GM19452 (cell line): ENCODE measurements at regions not wholly inside any gene's neighbourhood (a gene's known extent, or its start where the extent isn't known, plus 50 kb on each side); places are given as distances from the start of the nearest gene placed in this dataset.

Experiments used
- ATAC-seq: cut with Tn5 transposase; IDR thresholded peaks from one replicate; pipeline ENCODE4 v1.9.1; 2021; ENCODE audit not compliant: unreplicated experiment

DNA sequence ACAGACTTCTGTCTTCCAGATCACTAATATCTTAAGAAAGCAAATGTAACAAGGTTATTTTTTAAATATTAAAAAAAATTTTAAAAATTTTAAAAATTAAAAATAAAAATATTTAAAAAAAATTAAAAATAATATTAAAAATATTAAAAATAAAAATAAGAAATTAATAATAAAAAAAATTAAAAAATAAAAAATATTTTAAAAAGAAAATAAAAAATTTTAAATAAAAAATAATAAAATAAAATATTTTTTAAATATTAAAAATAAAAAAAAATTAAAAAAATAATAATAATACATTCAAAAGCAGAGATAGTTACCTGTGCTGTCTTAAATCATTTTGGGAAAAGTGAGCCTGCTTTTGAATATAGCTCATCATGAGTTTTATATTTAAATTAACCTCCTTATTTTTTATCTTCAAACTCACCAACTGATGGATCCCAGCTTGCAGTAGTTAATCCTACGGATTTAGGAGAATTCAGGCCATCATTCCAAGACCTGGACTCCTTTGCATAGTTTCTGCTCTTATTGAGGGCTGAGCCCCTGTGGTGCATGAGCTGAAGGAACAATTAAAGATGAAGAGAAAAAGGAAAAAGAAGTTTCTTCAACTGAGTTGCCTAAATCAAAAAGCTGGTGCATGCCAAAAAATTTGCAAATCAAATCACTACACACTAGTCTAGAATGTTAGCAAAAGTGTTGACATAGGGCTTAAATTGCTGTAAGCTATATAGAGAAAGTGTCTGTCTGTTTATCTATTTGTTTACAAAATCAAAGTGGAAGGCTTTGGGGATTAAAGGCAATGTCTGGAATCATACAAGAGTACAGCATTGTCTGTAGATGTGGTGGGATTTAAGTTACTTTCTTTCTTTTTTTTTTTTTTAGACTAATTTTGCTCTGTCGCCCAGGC lies 50.5 kb upstream of the ZNF438 start:
- ATAC-seq: no peak

- ATAC-seq: no peak
Measured at GRCh38 chr10:31083765-31084184, 52.1 kb upstream of the ZNF438 start.

- ATAC-seq: no peak
Measured at GRCh38 chr10:31087011-31087410, 55.3 kb upstream of the ZNF438 start.

DNA sequence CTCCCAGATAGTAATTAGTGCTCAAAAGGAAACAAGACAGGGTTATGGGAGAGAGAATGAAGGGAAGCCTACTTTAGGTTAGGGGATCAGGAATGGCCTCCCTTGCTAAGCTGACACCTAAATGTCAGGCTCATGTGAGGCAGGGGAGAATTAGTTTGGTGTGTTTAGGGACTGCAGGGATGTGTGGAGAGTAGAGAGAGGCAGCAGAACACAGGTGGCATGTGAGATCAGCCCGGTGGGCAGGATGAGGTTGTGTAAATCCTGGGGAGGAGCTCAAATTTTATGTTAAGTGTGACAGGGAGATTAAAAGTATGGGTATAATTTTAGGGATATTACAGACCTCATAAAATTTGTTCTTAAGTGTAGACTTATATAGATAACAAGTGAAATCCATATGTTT lies 56.2 kb upstream of the ZNF438 start:
- no peak for ATAC-seq

DNA sequence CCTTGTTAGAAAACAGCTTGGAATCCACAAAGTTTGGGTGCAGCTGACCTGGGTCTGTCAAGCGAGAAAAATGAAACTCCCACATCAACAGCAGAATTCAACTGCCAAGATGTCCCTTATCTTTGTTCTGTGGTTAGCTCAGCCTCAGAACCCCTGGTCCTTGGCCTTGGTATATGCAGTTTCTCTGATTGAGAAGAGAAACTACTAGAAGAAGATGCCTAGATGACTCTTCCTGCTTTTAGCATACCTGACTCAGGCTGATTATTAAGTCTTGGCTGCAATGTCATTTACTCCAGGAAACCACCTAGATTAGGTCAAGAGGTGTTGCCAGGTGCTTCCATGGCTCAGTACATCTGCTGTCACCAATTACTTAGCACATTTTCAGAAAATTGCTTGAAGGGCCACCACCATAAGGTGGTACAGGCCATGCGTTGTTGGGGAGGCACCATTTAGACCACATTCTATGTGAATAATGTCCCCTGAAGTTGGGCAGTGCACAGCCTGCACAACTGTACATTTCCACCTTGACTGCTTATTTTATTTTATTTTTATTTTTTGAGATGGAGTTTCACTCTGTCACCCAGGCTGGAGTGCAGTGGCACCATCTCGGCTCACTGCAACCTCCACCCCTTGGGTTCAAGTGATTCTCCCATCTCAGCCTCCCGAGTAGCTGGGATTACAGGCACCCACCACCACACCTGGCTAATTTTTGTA lies 59.4 kb upstream of the ZNF438 start:
- ATAC-seq: no peak

- no peak for ATAC-seq
Measured at GRCh38 chr10:31095677-31096560, 64.3 kb upstream of the ZNF438 start.

GRCh38 chr10:31098046-31098445 lies 66.4 kb upstream of the ZNF438 start:
- ATAC-seq: no peak

DNA sequence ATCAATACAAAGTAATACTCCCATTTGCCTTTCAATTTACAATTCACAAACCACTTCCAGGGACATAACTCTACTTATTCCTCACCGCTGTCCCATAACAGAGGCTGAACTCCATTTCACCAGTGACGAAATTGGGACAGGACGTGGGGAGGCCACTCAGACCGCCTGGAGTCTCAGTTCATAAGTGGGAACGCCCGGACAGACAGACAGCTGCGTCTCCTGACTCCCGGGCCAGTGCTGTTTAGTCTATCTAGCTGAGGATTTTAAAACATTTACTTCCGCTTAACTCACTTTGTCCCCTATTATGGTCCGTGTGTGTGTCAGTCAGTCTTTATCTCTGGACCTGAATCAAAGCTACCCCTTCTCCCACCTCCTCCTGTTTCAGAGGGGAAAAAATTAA lies 67.4 kb upstream of the ZNF438 start:
- ATAC-seq: no peak

GRCh38 chr10:31099664-31100063 lies 68.0 kb upstream of the ZNF438 start:
- ATAC-seq: no peak

GRCh38 chr10:31100115-31100601 lies 68.5 kb upstream of the ZNF438 start:
- ATAC-seq: no peak

DNA sequence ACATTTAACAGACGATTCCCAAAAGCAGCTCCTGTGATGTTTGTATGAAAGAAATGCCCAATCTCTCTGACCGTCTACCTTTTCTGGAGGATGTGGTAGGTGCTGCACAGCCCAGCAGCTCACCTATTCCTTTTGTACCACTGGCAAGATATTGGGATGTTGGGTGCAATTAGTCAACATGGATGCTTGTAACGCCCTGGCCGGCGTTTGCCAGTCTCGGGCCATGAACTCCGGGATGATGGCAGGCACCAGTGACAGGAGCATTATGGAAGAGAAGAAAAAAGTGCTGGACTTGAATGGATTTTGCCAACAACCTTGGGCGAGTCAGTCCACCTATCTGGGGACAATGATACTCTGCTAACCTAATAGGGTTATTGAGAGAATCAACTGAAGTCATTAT lies 69.0 kb upstream of the ZNF438 start:
- ATAC-seq: no peak

GRCh38 chr10:31101123-31101522 lies 69.5 kb upstream of the ZNF438 start:
- ATAC-seq: peak; percentile 79

DNA sequence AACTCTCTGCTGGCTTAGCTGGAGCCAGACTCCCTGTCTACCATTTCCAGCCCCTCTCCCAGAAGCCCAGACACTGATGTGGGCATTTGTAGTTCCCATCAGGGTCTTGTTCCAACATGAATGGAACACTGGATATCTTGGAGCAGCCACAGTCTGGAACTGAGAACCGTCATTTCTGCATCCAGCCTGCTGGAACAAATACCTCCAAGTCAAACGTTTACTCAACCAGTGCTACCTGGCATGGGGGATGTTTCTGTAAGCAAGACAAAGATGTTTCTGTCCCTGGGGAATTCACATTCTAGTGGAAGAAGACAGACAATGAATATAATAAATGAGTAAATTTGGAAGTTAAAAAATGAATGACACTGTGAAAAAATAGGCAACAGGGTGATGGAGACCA lies 70.8 kb upstream of the ZNF438 start:
- ATAC-seq: no peak

DNA sequence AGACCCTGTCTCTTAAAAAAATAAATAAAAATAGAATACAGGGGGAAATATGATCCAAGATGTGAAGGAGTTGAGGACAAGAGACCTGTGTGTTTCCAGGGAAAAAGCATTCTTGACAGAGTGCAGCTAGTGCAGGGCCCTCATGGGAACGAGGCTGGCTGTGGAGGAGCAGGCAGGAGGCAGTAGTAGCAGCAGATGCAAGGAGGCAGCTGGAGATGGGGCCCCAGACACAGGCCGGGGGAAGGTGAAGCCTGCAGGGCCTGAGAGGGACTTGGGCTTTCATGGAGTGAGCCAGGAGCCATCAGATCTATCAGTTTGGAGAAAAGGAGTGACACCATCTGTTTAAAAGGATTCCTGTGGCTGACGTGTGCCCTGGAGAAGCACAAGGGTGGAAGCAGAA lies 71.4 kb upstream of the ZNF438 start:
- ATAC-seq: no peak

DNA sequence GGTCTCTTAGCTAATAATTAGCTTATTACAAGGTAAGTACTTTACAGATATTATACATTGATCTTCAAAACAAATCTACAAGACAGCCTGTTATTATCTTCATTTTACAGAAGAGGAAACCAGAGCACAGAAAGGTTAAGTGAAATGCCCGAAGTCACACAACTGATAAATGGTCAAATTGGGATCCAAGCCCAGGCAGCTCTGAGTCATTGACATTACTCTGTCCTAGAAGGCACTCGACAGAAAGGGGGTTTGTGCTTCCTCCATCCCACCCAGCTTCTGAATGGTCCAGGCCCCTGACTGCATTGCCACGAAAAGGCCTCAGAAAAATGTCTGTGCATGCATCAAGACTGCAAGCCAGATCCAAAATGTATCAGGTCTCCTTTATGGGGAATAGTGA lies 81.3 kb upstream of the ZNF438 start:
- ATAC-seq: no peak

DNA sequence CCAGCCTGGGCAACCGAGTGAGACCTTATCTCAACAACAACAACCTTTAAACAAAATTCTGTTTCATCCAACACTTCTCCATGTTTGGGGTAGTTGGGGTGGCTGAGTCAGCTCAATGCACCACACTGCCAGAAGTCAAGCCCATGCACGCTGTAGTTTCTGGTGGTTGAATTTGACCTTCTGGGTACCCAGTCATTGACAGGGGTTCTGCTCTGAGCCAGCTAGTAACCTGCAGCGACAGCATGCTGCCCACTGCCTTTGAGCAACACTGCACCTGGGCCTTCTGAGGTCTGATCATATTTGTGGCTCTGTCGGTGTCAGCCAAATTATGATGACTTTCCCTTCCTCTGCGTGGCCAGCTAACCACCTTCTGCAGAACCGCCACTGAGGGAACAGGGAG lies 84.6 kb upstream of the ZNF438 start:
- ATAC-seq: no peak

- no peak for ATAC-seq
Measured at GRCh38 chr10:31118556-31118955, 86.9 kb upstream of the ZNF438 start.

DNA sequence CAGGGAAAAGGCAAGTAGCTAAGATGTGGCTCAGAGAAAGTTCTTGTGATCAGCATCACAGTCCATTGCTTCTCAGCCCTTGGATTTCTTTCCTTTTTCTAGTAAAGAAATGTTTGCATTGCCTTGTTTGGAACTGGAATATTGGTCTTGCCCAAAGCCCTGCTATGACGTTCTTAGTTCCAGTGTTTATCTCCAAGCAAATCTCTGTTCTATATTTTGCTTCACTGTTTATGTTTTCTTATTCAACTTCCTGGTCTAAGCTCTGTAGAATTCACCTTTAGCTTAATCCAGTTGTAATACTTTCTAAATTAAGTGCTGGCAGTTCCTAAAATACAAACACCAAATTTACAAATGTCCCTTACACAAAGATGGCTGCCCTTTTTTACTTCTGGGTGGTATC lies 88.7 kb upstream of the ZNF438 start:
- ATAC-seq: no peak

- ATAC-seq: no peak
Measured at GRCh38 chr10:31120961-31121685, 89.5 kb upstream of the ZNF438 start.

GRCh38 chr10:31121757-31122577 lies 90.3 kb upstream of the ZNF438 start:
- no peak for ATAC-seq
